Panc1 (cell line): ENCODE measurements at regions not wholly inside any gene's neighbourhood (a gene's known extent, or its start where the extent isn't known, plus 50 kb on each side); places are given as distances from the start of the nearest gene placed in this dataset.

Experiments used
- ATAC-seq: fragments of 200-7000 bp; cut with Tn5 transposase; 2 replicates; pipeline ENCODE4 v1.9.1; 2020; ENCODE audit warnings: mild to moderate bottlenecking, moderate library complexity
- BruUV-seq: library from RNA; stranded (reverse); fragments of 400-500 nt; replicated peaks from 2 replicates; lab custom pipeline; 2021; lab: Mats Ljungman, UMichigan
- CTCF ChIA-PET: fragments of 300-600 bp; sonication (Branson Sonifier 250); formaldehyde crosslinking; loops from one replicate; lab custom pipeline; 2022; ENCODE audit warnings: antibody characterized with exemption; lab: Charles Lee
- POLR2A ChIA-PET: fragments of 300-600 bp; sonication (Branson Sonifier 250); formaldehyde crosslinking; loops from one replicate; lab custom pipeline; 2022; ENCODE audit warnings: antibody characterized with exemption; lab: Charles Lee
- DNase-seq: peaks from one replicate; pipeline ENCODE4 v3.0.0-alpha.2; 2010; ENCODE audit warnings: low read depth, low spot score
- H3K27ac ChIP-seq: 2 replicates; pipeline ENCODE4 v1.5.1; 2011; ENCODE audit warnings: mild to moderate bottlenecking, low read length, inconsistent platforms
- H3K27me3 ChIP-seq: fragments of 200-500 bp; sonication (Bioruptor generic); 2 replicates; pipeline ENCODE4 v1.6.0; 2014; ENCODE audit warnings: low read length, inconsistent platforms; ENCODE audit not compliant: control insufficient read depth, insufficient read depth
- H3K36me3 ChIP-seq: fragments of 200-500 bp; sonication (Bioruptor generic); 2 replicates; pipeline ENCODE4 v1.5.1; 2014; ENCODE audit warnings: inconsistent platforms, mild to moderate bottlenecking, low read length, moderate library complexity; ENCODE audit not compliant: control insufficient read depth, insufficient read depth
- H3K4me1 ChIP-seq: 2 replicates; pipeline ENCODE4 v1.5.1; 2011; ENCODE audit warnings: inconsistent platforms, mild to moderate bottlenecking, low read length, moderate library complexity; ENCODE audit not compliant: control insufficient read depth, insufficient read depth
- H3K4me3 ChIP-seq, 2 experiments: 2 replicates each; pipeline ENCODE4 v1.5.1; 2011 to 2012; ENCODE audit warnings: low read depth in 2 of 2, low read length in 2 of 2, mild to moderate bottlenecking in 2 of 2, inconsistent platforms in 1 of 2, moderate library complexity in 1 of 2
- H3K9me3 ChIP-seq: fragments of 200-500 bp; sonication (Bioruptor generic); 2 replicates; pipeline ENCODE4 v1.5.1; 2014; ENCODE audit warnings: low read depth, mild to moderate bottlenecking, inconsistent platforms, low read length, moderate library complexity; ENCODE audit not compliant: control insufficient read depth, insufficient read depth
- CTCF ChIP-seq: fragments of 450-650 bp; IDR thresholded peaks from 2 replicates; pipeline ENCODE4 v1.5.1; 2017; ENCODE audit warnings: mild to moderate bottlenecking
- POLR2AphosphoS5 ChIP-seq: IDR thresholded peaks from 2 replicates; pipeline ENCODE4 v1.6.1; 2012; ENCODE audit warnings: mild to moderate bottlenecking, low read depth, low read length, moderate library complexity
- REST ChIP-seq, 2 experiments: IDR thresholded peaks; 2 replicates each; pipeline ENCODE4 v1.6.1; 2011 to 2012; ENCODE audit warnings: low read depth in 2 of 2, control low read depth in 1 of 2, low read length in 1 of 2, mild to moderate bottlenecking in 1 of 2, moderate library complexity in 1 of 2; ENCODE audit not compliant: insufficient read depth in 1 of 2
- SIN3A ChIP-seq: IDR thresholded peaks from 2 replicates; pipeline ENCODE4 v1.6.1; 2012; ENCODE audit warnings: low read depth, mild to moderate bottlenecking, low read length, moderate library complexity, borderline replicate concordance; ENCODE audit not compliant: insufficient read depth
- TCF7L2 ChIP-seq: IDR thresholded peaks from 2 replicates; pipeline ENCODE4 v1.6.1; 2011; ENCODE audit warnings: mild to moderate bottlenecking, low read depth, low read length, inconsistent platforms
- in situ Hi-C: cut with HindIII; loops from 2 replicates; pipeline ENCODE4 v1.10.0; 2016; ENCODE audit warnings: low sequenced_read_pairs, low pct_unique_long_range_greater_than_20kb
- intact Hi-C: fragments of 100-400 bp; cut with micrococcal nuclease; formaldehyde crosslinking; loops from one replicate; pipeline ENCODE4 v1.10.0; 2022; ENCODE audit not compliant: unreplicated experiment

DNA sequence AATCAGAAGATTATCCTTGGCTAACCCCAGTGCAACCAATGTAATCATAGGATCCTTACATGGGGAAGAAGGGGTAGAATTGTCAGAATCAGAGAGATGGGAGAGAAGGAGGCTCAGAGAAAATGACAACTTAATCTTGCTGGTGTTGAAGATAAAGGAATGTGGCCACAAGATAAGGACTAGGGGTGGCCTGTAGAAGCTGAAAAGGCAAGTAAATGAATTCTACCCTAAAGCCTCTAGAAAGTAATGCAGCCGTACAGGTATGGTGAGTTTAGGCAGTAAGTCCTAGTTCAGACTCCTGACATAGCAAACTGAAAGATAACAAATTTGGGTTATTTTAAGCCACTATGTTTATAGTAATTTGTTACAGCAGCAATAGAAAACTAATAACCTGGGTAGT is 718.5 kb downstream of the SLITRK6 start:
- Histone ChIP-seq H3K4me3 (no peak overlapping the region), H3K9me3 (no peaks in the 10 kb centered on the region), H3K4me1 (no peaks in the 10 kb centered on the region), H3K27ac (no peak overlapping the region), H3K27me3 (no peaks in the 10 kb centered on the region), H3K36me3 (no peaks in the 10 kb centered on the region)
- DNase-seq (no peak), ATAC-seq (no peak)
- no TSS peak for BruUV-seq
- POLR2A ChIA-PET, result no interaction called here
- in situ Hi-C loops, result no loop called here
- intact Hi-C loops, result no loop called here
- no peak for TF ChIP-seq CTCF
- no peak for TF ChIP-seq POLR2AphosphoS5
- TF ChIP-seq TCF7L2, result no peak
- no peak for TF ChIP-seq REST (IDR thresholded peaks at IDR 0.05; ENCODE audit: insufficient read depth in 1 of 2, low read depth in 2 of 2, low read length in 1 of 2)
- no peak for TF ChIP-seq SIN3A
- CTCF ChIA-PET, result no interaction called here

DNA sequence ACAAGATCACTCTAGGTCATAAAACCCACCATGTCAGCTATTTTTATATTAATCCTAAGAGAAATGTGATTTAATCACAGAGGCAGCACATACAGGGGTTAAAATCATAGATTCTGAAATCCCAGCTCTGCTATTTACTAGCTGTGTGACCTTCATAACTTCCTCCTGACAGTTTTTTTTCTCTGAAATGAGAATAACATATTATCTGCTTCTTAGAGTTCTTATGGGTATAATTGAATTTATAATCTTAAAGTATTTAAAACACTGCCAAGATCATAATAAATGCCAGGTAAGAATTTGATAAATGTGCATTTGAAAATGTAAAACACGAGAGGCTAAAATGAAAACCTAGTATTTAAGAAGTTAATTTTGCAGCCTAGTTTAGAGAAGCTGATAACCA is 722.9 kb downstream of the SLITRK6 start:
- ATAC-seq (no peak), DNase-seq (no peak)
- no peaks in the 10 kb centered on the region for H3K27me3 ChIP-seq
- H3K4me3 ChIP-seq, result no peak overlapping the region
- no TSS peak for BruUV-seq
- CTCF ChIA-PET, result no interaction called here
- no peaks in the 10 kb centered on the region for H3K36me3 ChIP-seq
- H3K9me3 ChIP-seq, result no peaks in the 10 kb centered on the region
- in situ Hi-C loops, result no loop called here
- TF ChIP-seq SIN3A, result no peak
- TF ChIP-seq POLR2AphosphoS5, result no peak
- no peak for TF ChIP-seq TCF7L2
- TF ChIP-seq CTCF, result no peak
- no peak for TF ChIP-seq REST (IDR thresholded peaks at IDR 0.05; ENCODE audit: insufficient read depth in 1 of 2, low read depth in 2 of 2, low read length in 1 of 2)
- no peaks in the 10 kb centered on the region for H3K4me1 ChIP-seq
- H3K27ac ChIP-seq, result no peak overlapping the region
- POLR2A ChIA-PET, result no interaction called here
- intact Hi-C loops, result no loop called here
